ENCODE measurements at regions not wholly inside any gene's neighbourhood (a gene's known extent, or its start where the extent isn't known, plus 50 kb on each side); places are given as distances from the start of the nearest gene placed in this dataset.

DNA sequence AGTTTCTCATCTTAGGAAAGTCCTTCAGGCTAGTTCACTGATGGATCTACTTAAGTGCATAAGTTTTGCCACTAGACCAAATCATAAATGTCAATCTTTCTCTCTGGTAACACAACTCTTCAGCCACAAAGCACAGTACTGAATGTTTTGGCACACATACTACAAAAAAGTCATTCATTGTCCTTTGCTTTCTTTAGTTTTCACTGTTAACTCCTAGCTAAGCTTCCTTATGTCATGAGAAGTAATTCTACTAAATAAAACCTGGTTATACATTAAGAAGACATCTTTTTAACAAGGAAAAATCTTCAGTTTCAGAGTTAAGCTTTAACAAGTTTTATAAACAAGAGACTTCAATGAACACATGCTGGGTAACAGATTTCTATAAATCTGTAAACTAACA lies 379.2 kb upstream of the NFIA start:
- no peaks in the 10 kb centered on the region for H3K27me3 Mint-ChIP-seq (ENCODE audit: unreplicated experiment)

DNA sequence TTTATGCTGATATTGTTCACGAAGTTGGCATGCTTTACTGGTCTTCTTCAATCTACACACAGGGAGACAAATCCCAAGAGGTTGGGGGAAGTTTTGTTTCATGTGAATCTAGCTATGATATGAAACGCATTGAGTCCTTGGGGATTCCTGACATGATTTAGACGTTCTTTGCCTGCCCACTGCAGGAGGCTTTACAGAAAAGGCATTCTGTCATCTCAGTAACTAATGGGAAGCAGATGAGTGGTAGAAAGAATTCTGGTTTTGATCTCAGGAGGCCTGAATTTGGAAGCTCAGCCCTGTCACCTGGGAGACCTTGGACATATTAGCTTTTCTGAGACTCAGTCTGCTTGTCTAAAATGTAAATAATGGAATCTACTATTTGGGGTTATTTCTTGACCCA lies 383.0 kb upstream of the NFIA start:
- Mint-ChIP-seq H3K27me3 (ENCODE audit: unreplicated experiment) (no peaks in the 10 kb centered on the region), H3K9me3 (ENCODE audit: unreplicated experiment) (no peaks in the 10 kb centered on the region), H3K27ac (ENCODE audit: unreplicated experiment) (no peak overlapping the region), H3K4me3 (ENCODE audit: unreplicated experiment) (no peak overlapping the region), H3K4me1 (ENCODE audit: unreplicated experiment) (no peaks in the 10 kb centered on the region), H3K36me3 (ENCODE audit: low read depth, unreplicated experiment) (no peaks in the 10 kb centered on the region)
- TF ChIP-seq, protein P1, sequence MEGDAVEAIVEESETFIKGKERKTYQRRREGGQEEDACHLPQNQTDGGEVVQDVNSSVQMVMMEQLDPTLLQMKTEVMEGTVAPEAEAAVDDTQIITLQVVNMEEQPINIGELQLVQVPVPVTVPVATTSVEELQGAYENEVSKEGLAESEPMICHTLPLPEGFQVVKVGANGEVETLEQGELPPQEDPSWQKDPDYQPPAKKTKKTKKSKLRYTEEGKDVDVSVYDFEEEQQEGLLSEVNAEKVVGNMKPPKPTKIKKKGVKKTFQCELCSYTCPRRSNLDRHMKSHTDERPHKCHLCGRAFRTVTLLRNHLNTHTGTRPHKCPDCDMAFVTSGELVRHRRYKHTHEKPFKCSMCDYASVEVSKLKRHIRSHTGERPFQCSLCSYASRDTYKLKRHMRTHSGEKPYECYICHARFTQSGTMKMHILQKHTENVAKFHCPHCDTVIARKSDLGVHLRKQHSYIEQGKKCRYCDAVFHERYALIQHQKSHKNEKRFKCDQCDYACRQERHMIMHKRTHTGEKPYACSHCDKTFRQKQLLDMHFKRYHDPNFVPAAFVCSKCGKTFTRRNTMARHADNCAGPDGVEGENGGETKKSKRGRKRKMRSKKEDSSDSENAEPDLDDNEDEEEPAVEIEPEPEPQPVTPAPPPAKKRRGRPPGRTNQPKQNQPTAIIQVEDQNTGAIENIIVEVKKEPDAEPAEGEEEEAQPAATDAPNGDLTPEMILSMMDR (IDR thresholded peaks at IDR 0.05; ENCODE audit: unreplicated experiment) = no peak
- DNase-seq (ENCODE audit: low spot score) = no peak

More for the DNA sequence above, 379.2 kb upstream of the NFIA start:
- H3K4me3 Mint-ChIP-seq (ENCODE audit: unreplicated experiment) = no peak overlapping the region
- H3K9me3 Mint-ChIP-seq (ENCODE audit: unreplicated experiment) = no peaks in the 10 kb centered on the region
- no peak for DNase-seq (ENCODE audit: low spot score)
- no peaks in the 10 kb centered on the region for H3K36me3 Mint-ChIP-seq (ENCODE audit: low read depth, unreplicated experiment)
- TF ChIP-seq, protein P1 (IDR thresholded peaks at IDR 0.05; ENCODE audit: unreplicated experiment) = no peak
- H3K27ac Mint-ChIP-seq (ENCODE audit: unreplicated experiment) = no peak overlapping the region
- H3K4me1 Mint-ChIP-seq (ENCODE audit: unreplicated experiment) = no peaks in the 10 kb centered on the region

DNA sequence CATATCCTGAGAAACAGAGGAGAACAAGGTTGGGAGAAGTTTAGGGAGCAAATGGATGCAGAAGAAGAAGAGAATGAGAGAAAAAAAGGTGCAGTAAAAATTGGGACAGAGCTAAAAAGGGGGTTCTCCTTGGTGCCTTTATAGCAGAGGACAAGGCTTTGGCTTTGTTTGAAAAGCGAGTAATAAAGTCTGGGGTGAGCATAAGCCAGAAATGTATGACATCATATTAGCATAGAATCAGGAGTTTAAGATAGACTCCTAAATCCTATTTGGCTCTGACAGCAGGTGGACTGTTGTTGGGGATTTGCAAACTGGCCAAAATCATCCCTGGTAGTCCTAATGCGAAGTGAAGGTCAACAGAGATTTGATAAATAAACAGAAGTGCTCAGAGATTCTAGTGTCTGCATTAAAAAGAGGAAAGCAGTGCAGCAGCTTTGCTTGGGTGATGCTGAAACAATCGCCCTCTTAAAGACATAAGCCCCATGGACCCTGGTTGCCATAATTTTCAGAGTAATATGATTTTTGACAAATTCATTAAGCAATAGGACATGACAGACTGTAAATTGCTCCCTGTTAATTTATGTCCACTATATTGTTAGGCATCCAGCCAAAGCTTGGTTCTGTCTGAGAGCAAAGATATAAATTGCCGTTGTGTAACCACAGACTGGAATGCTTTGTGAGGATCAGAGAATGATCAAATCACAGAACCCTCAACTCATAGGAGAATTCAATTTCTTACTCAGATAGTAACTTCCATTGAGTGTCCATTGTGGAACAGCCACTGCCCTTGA lies 385.0 kb upstream of the NFIA start:
- TF ChIP-seq, protein P1 (IDR thresholded peaks at IDR 0.05; ENCODE audit: unreplicated experiment) = no peak

DNA sequence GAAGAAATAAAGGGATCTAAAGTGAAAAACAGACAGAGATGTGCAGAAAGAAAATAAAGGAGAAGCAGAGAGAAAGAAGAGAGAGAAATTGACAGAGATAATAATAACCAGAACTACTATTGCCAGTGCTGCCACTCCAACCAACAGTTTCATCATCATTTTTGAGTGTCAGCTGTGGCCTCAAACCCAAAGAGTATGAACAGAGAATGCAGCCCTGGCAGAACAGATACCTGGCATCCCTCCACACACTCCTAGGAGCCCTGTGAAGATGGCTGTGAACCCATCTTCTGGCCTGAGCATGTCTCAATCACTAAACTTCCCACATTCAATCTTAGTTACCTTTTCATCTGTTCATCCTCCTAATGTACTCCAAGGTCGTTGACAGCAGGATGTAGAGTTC lies 385.8 kb upstream of the NFIA start:
- no peaks in the 10 kb centered on the region for H3K4me1 Mint-ChIP-seq (ENCODE audit: unreplicated experiment)

More for the DNA sequence above, 385.0 kb upstream of the NFIA start:
- H3K4me1 Mint-ChIP-seq (ENCODE audit: unreplicated experiment) = no peaks in the 10 kb centered on the region
- DNase-seq (ENCODE audit: low spot score) = no peak
- no peaks in the 10 kb centered on the region for H3K9me3 Mint-ChIP-seq (ENCODE audit: unreplicated experiment)
- H3K27ac Mint-ChIP-seq (ENCODE audit: unreplicated experiment) = no peak overlapping the region
- no peaks in the 10 kb centered on the region for H3K36me3 Mint-ChIP-seq (ENCODE audit: low read depth, unreplicated experiment)
- H3K4me3 Mint-ChIP-seq (ENCODE audit: unreplicated experiment) = no peak overlapping the region
- no peaks in the 10 kb centered on the region for H3K27me3 Mint-ChIP-seq (ENCODE audit: unreplicated experiment)

DNA sequence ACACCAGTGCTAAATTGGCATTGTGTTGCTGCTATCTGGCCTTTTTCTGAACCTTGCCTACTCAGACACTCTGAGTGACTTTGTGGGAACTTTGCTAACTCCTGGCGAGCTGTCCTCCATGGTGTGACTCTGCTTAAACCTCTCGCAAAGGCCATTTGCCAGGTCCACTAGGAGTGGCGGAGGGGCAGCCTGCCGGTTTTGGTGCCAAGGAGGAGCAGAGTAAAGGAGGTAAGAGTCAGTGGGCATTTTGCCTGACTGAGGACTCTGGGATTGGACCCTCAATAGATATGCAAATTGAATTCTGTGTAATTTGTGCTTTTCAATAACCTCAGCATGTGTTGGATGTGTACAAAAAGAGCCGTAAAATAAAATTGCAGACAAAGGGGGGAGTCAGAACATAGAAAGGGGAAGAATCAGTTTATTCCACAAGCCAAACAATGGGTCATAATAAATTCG lies 386.6 kb upstream of the NFIA start:
- no peak overlapping the region for H3K27ac Mint-ChIP-seq (ENCODE audit: unreplicated experiment)
- no peaks in the 10 kb centered on the region for H3K9me3 Mint-ChIP-seq (ENCODE audit: unreplicated experiment)

More for the DNA sequence above, 385.8 kb upstream of the NFIA start:
- Mint-ChIP-seq H3K36me3 (ENCODE audit: low read depth, unreplicated experiment) (no peaks in the 10 kb centered on the region), H3K27ac (ENCODE audit: unreplicated experiment) (no peak overlapping the region), H3K27me3 (ENCODE audit: unreplicated experiment) (no peaks in the 10 kb centered on the region), H3K9me3 (ENCODE audit: unreplicated experiment) (no peaks in the 10 kb centered on the region), H3K4me3 (ENCODE audit: unreplicated experiment) (no peak overlapping the region)
- TF ChIP-seq, protein P1 (IDR thresholded peaks at IDR 0.05; ENCODE audit: unreplicated experiment) = no peak
- DNase-seq (ENCODE audit: low spot score) = no peak

More for the DNA sequence above, 386.6 kb upstream of the NFIA start:
- H3K36me3 Mint-ChIP-seq (ENCODE audit: low read depth, unreplicated experiment) = no peaks in the 10 kb centered on the region
- TF ChIP-seq, protein P1 (IDR thresholded peaks at IDR 0.05; ENCODE audit: unreplicated experiment) = no peak
- H3K27me3 Mint-ChIP-seq (ENCODE audit: unreplicated experiment) = no peaks in the 10 kb centered on the region
- H3K4me1 Mint-ChIP-seq (ENCODE audit: unreplicated experiment) = no peaks in the 10 kb centered on the region
- no peak overlapping the region for H3K4me3 Mint-ChIP-seq (ENCODE audit: unreplicated experiment)
- no peak for DNase-seq (ENCODE audit: low spot score)

Measured in endothelial cell (in vitro differentiated cells).